Body of pancreas (tissue), 4 donors: ENCODE measurements at regions not wholly inside any gene's neighbourhood (a gene's known extent, or its start where the extent isn't known, plus 50 kb on each side); places are given as distances from the start of the nearest gene placed in this dataset.

Experiments used
- ATAC-seq: fragments of 150-250 bp; one replicate; pipeline ENCODE4 v1.9.1; 2016
- DNase-seq, 4 donors: peaks; one replicate each; pipeline ENCODE4 v3.0.0-alpha.2; 2019
- H3K27ac ChIP-seq, 4 donors: fragments of 200-600 bp; sonication (generic); 1 replicate in 3 of 4; 2 replicates in 1 of 4; pipeline versions ENCODE4 v1.5.1 to v1.6.1; 2016 to 2019; ENCODE audit warnings: mild to moderate bottlenecking in 1 of 4, mixed read lengths in 1 of 4, moderate library complexity in 1 of 4
- H3K27me3 ChIP-seq, 2 donors: fragments of 200-600 bp; sonication (generic); one replicate each; pipeline ENCODE4 v1.6.0; 2016; ENCODE audit warnings: mild to moderate bottlenecking in 1 of 2
- H3K36me3 ChIP-seq, 2 donors: fragments of 200-600 bp; sonication (generic); replicated peaks in 1 of 2; 2 replicates each; pipeline ENCODE4 v1.5.1; 2016; ENCODE audit warnings: low read depth in 2 of 2; ENCODE audit not compliant: insufficient read depth in 1 of 2
- H3K4me1 ChIP-seq: fragments of 200-600 bp; sonication (generic); one replicate; pipeline ENCODE4 v1.6.0; 2016
- H3K4me3 ChIP-seq, 2 donors: fragments of 200-600 bp; sonication (generic); 1 replicate in 1 of 2; 2 replicates in 1 of 2; pipeline ENCODE4 v1.5.1; 2016 to 2019
- H3K9me3 ChIP-seq, 3 donors: fragments of 200-600 bp; sonication (generic); 1 replicate in 2 of 3; 2 replicates in 1 of 3; pipeline ENCODE4 v1.5.1; 2016
- POLR2A ChIP-seq, 3 donors: fragments of 450-650 bp; IDR thresholded peaks; one replicate each; pipeline ENCODE4 v1.6.1; 2016; ENCODE audit warnings: antibody characterized with exemption in 3 of 3, mild to moderate bottlenecking in 2 of 3
- WGBS, 2 donors: methylation state at CpG; one replicate each; pipeline ENCODE4 v1.1.5; 2017; 5-methylcytosine and 5-hydroxymethylcytosine counted together
- intact Hi-C: fragments of 100-400 bp; cut with DNase I; formaldehyde crosslinking; loops from one replicate; pipeline ENCODE4 v1.15.1; 2023
- TF ChIP-seq, protein P1 (sequence below), 7 experiments: fragments of 450-650 bp in 4 of 7; fragments of 200-600 bp in 3 of 7; sonication (generic) in 3 of 7; IDR thresholded peaks; one replicate each; pipeline ENCODE4 v1.5.1; 2016 to 2019; ENCODE audit warnings: antibody characterized with exemption in 7 of 7

DNA sequence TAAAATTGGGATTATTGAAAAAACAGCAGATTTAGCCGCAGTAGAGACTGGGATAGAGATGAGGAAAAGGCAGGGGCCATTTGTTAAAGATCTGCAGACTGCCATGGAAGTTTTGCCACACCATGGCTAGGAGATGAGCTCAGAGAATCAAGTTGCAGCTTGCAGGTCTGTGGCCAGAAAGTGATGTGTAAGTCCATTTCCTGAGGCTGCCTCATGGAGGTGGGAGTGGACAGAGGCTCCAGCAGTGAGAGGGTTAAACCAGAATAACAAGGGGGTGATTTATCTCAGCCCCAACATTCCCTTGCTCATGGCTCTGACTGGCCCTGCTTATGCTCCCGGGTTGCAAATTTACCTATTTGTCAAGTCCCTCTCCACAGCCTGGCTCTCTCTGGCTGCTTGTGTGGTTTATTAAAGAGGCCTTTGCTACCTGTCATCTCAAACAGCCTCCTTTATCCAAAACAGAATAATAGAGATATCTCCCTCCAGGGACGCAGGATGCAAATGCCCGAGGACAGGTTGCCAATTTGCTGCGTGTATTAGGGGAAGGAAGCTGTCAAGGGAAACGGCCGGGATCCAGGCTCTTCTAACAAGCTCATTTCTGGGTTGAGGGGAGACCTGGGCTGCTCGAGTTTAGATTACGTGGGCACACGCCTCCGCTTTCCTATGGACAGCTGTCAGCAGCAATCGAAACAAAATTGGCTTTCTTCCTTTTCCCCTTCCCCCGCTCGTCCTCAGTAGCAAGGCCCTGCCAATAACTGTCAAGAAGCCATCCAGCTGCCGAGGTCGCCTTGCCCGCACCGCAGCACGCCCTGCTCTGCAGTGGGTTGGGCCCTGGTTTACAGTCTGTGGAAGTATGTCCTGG lies 72.8 kb upstream of the PITX1 start:
- ATAC-seq (no peak), DNase-seq (no peak)
- no peak overlapping the region for H3K4me3 ChIP-seq
- no peaks in the 10 kb centered on the region for H3K4me1 ChIP-seq
- H3K27me3 ChIP-seq, result no peaks in the 10 kb centered on the region
- no peaks in the 10 kb centered on the region for H3K36me3 ChIP-seq
- 37 to 48% methylated on average over 19 of the region's 19 CpGs for WGBS, 2 donors
- H3K9me3 ChIP-seq, result no peaks in the 10 kb centered on the region
- intact Hi-C loops, result no loop called here
- no peak for TF ChIP-seq POLR2A (IDR thresholded peaks at IDR 0.05)
- TF ChIP-seq, protein P1, sequence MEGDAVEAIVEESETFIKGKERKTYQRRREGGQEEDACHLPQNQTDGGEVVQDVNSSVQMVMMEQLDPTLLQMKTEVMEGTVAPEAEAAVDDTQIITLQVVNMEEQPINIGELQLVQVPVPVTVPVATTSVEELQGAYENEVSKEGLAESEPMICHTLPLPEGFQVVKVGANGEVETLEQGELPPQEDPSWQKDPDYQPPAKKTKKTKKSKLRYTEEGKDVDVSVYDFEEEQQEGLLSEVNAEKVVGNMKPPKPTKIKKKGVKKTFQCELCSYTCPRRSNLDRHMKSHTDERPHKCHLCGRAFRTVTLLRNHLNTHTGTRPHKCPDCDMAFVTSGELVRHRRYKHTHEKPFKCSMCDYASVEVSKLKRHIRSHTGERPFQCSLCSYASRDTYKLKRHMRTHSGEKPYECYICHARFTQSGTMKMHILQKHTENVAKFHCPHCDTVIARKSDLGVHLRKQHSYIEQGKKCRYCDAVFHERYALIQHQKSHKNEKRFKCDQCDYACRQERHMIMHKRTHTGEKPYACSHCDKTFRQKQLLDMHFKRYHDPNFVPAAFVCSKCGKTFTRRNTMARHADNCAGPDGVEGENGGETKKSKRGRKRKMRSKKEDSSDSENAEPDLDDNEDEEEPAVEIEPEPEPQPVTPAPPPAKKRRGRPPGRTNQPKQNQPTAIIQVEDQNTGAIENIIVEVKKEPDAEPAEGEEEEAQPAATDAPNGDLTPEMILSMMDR (IDR thresholded peaks at IDR 0.05), result no peak
- no peak overlapping the region for H3K27ac ChIP-seq

DNA sequence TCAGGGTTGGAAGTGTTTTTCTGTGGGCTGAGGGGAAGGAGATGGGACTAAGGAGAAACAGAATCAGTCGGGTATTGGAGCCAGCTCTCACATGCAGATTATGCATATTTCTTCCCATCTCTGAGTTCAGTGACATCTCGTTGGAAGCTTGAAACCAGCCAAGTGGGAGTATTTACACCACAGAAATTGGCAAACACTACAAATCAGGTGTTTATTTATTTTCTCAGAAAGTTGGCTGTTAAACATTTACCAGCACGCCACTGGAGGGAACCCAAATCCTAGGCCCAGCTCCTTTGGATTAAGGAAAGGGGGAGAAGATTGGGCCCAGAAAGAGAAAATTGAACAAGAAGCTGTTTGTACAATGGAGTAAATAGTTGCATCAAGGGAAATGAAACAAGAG lies 72.1 kb upstream of the PITX1 start:
- TF ChIP-seq, protein P1 (IDR thresholded peaks at IDR 0.05), result no peak
- no peak for TF ChIP-seq POLR2A (IDR thresholded peaks at IDR 0.05)
- 62% methylated on average over 3 of the region's 3 CpGs for WGBS, 2 donors
- ATAC-seq (no peak), DNase-seq (no peak)
- no peak overlapping the region for H3K27ac ChIP-seq
- no peaks in the 10 kb centered on the region for H3K4me1 ChIP-seq
- H3K27me3 ChIP-seq, result no peaks in the 10 kb centered on the region
- no peaks in the 10 kb centered on the region for H3K9me3 ChIP-seq
- no peaks in the 10 kb centered on the region for H3K36me3 ChIP-seq
- no peak overlapping the region for H3K4me3 ChIP-seq
- intact Hi-C loops, result no loop called here

DNA sequence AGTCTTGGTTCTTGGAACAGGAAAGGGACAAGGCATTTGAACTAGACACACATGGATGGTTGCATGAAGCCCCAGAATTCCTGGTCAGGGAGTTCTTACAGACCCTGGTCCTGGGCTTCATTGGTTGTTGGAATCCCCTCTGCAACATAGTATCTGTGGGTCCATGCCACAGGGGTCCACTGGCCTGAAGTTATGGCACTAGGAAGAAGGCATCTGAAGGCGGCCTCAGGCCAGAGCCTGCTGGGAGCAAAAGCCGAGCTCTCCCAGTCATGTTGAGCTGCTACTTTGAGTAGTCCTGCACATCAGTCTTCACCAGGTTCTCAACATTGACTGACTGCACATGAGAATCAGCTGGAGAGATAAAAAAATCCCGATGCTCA lies 71.1 kb upstream of the PITX1 start:
- intact Hi-C loops, result no loop called here
- Histone ChIP-seq H3K4me1 (no peaks in the 10 kb centered on the region), H3K36me3 (no peaks in the 10 kb centered on the region), H3K27ac (no peak overlapping the region), H3K4me3 (no peak overlapping the region), H3K27me3 (no peaks in the 10 kb centered on the region), H3K9me3 (no peaks in the 10 kb centered on the region)
- DNase-seq (no peak), ATAC-seq (no peak)
- TF ChIP-seq POLR2A (IDR thresholded peaks at IDR 0.05), result no peak
- TF ChIP-seq, protein P1 (IDR thresholded peaks at IDR 0.05), result no peak
- 73 to 81% methylated on average over 3 of the region's 3 CpGs for WGBS, 2 donors

DNA sequence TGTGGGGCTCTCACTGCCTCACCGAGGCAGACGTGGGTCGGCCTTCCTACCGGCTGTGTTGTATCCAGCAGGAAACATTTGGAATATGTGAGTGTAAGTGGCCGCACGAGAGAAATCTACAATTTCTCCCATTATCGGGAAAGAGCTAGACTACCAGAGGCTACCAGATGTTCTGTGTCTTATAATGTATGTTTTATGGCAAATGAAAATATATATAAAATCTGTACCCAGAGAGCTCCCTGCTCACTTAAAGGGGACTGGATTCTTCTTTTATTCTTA lies 69.5 kb upstream of the PITX1 start:
- no peaks in the 10 kb centered on the region for H3K9me3 ChIP-seq
- H3K4me1 ChIP-seq, result no peaks in the 10 kb centered on the region
- intact Hi-C loops, result no loop called here
- no peaks in the 10 kb centered on the region for H3K36me3 ChIP-seq
- H3K27ac ChIP-seq, result no peak overlapping the region
- H3K4me3 ChIP-seq, result no peak overlapping the region
- WGBS, 2 donors, result 74 to 85% methylated on average over 7 of the region's 7 CpGs
- DNase-seq (no peak), ATAC-seq (no peak)
- TF ChIP-seq POLR2A (IDR thresholded peaks at IDR 0.05), result no peak
- TF ChIP-seq, protein P1 (IDR thresholded peaks at IDR 0.05), result no peak
- H3K27me3 ChIP-seq, result no peaks in the 10 kb centered on the region
